Right lobe of liver (tissue), 4 donors: ENCODE measurements at regions not wholly inside any gene's neighbourhood (a gene's known extent, or its start where the extent isn't known, plus 50 kb on each side); places are given as distances from the start of the nearest gene placed in this dataset.

ENCODE experiments used
- CTCF ChIP-seq, 4 donors: fragments of 200-600 bp in 3 of 4; fragments of 450-650 bp in 1 of 4; IDR thresholded peaks; one replicate each; pipeline versions ENCODE4 v1.5.1 to v1.8.0; 2016 to 2022; ENCODE audit warnings: antibody characterized with exemption in 4 of 4, mild to moderate bottlenecking in 2 of 4
- POLR2A ChIP-seq: fragments of 450-650 bp; IDR thresholded peaks from one replicate; pipeline ENCODE4 v1.6.1; 2017; ENCODE audit warnings: antibody characterized with exemption, mild to moderate bottlenecking
- donor health status: DM: no; HTN: no; CAD: no.
- donor health status: DM: no; HTN: no; CAD: no.
- donor health status: DM: no; HTN: yes; CAD: no.

GRCh38 chr6:12356983-12357972 is 67.1 kb downstream of the EDN1 start:
- TF ChIP-seq CTCF (IDR thresholded peaks at IDR 0.05) = no peak
- TF ChIP-seq POLR2A = no peak
